HepG2 (cell line): ENCODE measurements at regions not wholly inside any gene's neighbourhood (a gene's known extent, or its start where the extent isn't known, plus 50 kb on each side); places are given as distances from the start of the nearest gene placed in this dataset.

Source experiments
- ATAC-seq: fragments of 200-7000 bp; cut with Tn5 transposase; 3 replicates; pipeline ENCODE4 v1.9.1; 2020; ENCODE audit warnings: mild to moderate bottlenecking, moderate library complexity
- BruUV-seq: library from RNA; stranded (reverse); fragments of 400-500 nt; replicated peaks from 2 replicates; lab custom pipeline; 2021; lab: Mats Ljungman, UMichigan
- CTCF ChIA-PET: fragments of 300-600 bp; formaldehyde crosslinking; extraction: SDS; loops from one replicate; lab custom pipeline; 2021; ENCODE audit warnings: low total read pairs, inconsistent platforms, low intra/inter-chr PET ratio; lab: Yijun Ruan, JAX
- POLR2A ChIA-PET: fragments of 350-600 bp; sonication (Branson Sonifier 250); formaldehyde crosslinking; loops from one replicate; lab custom pipeline; 2020; ENCODE audit warnings: antibody characterized with exemption, inconsistent platforms; lab: Yijun Ruan, JAX
- DNase-seq: peaks from one replicate; pipeline ENCODE4 v3.0.0-alpha.2; 2015; ENCODE audit warnings: low spot score
- FAIRE-seq: peaks from 3 replicates; lab custom pipeline; 2011; peaks lifted over from hg19 to GRCh38; lab: Jason Lieb, UNC
- H2AFZ ChIP-seq: one replicate; pipeline ENCODE4 v1.6.1; 2011; ENCODE audit warnings: low read length, inconsistent platforms
- H3K27ac ChIP-seq: fragments of 300-600 bp; 3 replicates; pipeline ENCODE4 v1.8.0; 2011; ENCODE audit warnings: mixed run types, mild to moderate bottlenecking, mixed read lengths, low read length, inconsistent platforms; ENCODE audit not compliant: insufficient read depth; ENCODE audit errors: extremely low read length
- H3K27me3 ChIP-seq, 2 experiments: fragments of 200-600 bp in 1 of 2; 2 replicates in 1 of 2; 3 replicates in 1 of 2; pipeline versions ENCODE4 v1.6.0 to v1.8.0; 2011; ENCODE audit warnings: low read length in 2 of 2, mild to moderate bottlenecking in 2 of 2, moderate library complexity in 2 of 2, inconsistent platforms in 1 of 2; ENCODE audit not compliant: insufficient read depth in 2 of 2, control insufficient read depth in 1 of 2
- H3K36me3 ChIP-seq, 2 experiments: fragments of 200-600 bp in 1 of 2; replicated peaks in 1 of 2; 2 replicates in 1 of 2; 3 replicates in 1 of 2; pipeline versions ENCODE4 v1.5.1 to v1.8.0; 2011; ENCODE audit warnings: low read length in 2 of 2, inconsistent platforms in 1 of 2; ENCODE audit not compliant: insufficient read depth in 2 of 2, control insufficient read depth in 1 of 2
- H3K4me1 ChIP-seq: 2 replicates; pipeline ENCODE4 v1.5.1; 2012; ENCODE audit warnings: low read length, inconsistent platforms; ENCODE audit not compliant: insufficient read depth
- H3K4me2 ChIP-seq: 2 replicates; pipeline ENCODE4 v1.6.0; 2011; ENCODE audit warnings: low read depth, low read length, inconsistent platforms
- H3K4me3 ChIP-seq, 3 experiments: fragments of 200-600 bp in 1 of 3; sonication (generic), shearing (Covaris generic) in 1 of 3; replicated peaks in 1 of 3; 2 replicates each; pipeline ENCODE4 v1.5.1; 2011 to 2016; ENCODE audit warnings: low read length in 3 of 3, inconsistent platforms in 2 of 3, low read depth in 2 of 3, mild to moderate bottlenecking in 2 of 3, control low read depth in 1 of 3, mixed read lengths in 1 of 3; ENCODE audit not compliant: insufficient read depth in 1 of 3
- H3K79me2 ChIP-seq: one replicate; pipeline ENCODE4 v1.6.1; 2011; ENCODE audit warnings: low read length, inconsistent platforms; ENCODE audit not compliant: insufficient read depth
- H3K9ac ChIP-seq: 2 replicates; pipeline ENCODE4 v1.6.0; 2011; ENCODE audit warnings: mild to moderate bottlenecking, low read depth, low read length, inconsistent platforms; ENCODE audit not compliant: insufficient read depth
- H3K9me3 ChIP-seq: 2 replicates; pipeline ENCODE4 v1.5.1; 2012; ENCODE audit warnings: mild to moderate bottlenecking, low read length
- H4K20me1 ChIP-seq: 2 replicates; pipeline ENCODE4 v1.6.0; 2011; ENCODE audit warnings: inconsistent platforms, mild to moderate bottlenecking, low read length, moderate library complexity; ENCODE audit not compliant: insufficient read depth
- CEBPG ChIP-seq: IDR thresholded peaks from 2 replicates; pipeline ENCODE4 v1.6.1; 2016
- GATAD1 ChIP-seq: IDR thresholded peaks from 2 replicates; pipeline ENCODE4 v1.6.1; 2016; ENCODE audit warnings: missing genetic modification reagents, missing compliant biosample characterization
- GLMP ChIP-seq: sonication (generic); formaldehyde crosslinking; IDR thresholded peaks from 2 replicates; pipeline ENCODE4 v1.9.0; 2021; ENCODE audit warnings: missing genetic modification reagents, mild to moderate bottlenecking, borderline replicate concordance
- MLLT10 ChIP-seq: sonication (generic); formaldehyde crosslinking; IDR thresholded peaks from 2 replicates; pipeline ENCODE4 v1.4.0; 2020; ENCODE audit warnings: missing genetic modification reagents
- NCOA2 ChIP-seq: sonication (generic); formaldehyde crosslinking; IDR thresholded peaks from 2 replicates; pipeline ENCODE4 v1.8.0; 2022; ENCODE audit warnings: inconsistent platforms
- PRMT3 ChIP-seq: sonication (generic); formaldehyde crosslinking; IDR thresholded peaks from 2 replicates; pipeline ENCODE4 v1.8.1; 2022; ENCODE audit warnings: low read depth, mild to moderate bottlenecking, moderate library complexity, missing genetic modification reagents, borderline replicate concordance
- ZNF280B ChIP-seq: sonication (generic); formaldehyde crosslinking; IDR thresholded peaks from 2 replicates; pipeline ENCODE4 v1.5.0; 2020; ENCODE audit warnings: missing genetic modification reagents, mild to moderate bottlenecking, borderline replicate concordance
- ZNF800 ChIP-seq: sonication (generic); formaldehyde crosslinking; IDR thresholded peaks from 2 replicates; pipeline ENCODE4 v1.4.0; 2020; ENCODE audit warnings: missing genetic modification reagents
- ZUFSP ChIP-seq: sonication (generic); formaldehyde crosslinking; IDR thresholded peaks from 2 replicates; pipeline ENCODE4 v1.9.0; 2021; ENCODE audit warnings: missing genetic modification reagents, mild to moderate bottlenecking, borderline replicate concordance
- WGBS: methylation state at CpG from one replicate; pipeline ENCODE4 v1.1.6; 2017; ENCODE audit warnings: low lambda C conversion rate; 5-methylcytosine and 5-hydroxymethylcytosine counted together
- in situ Hi-C: cut with HindIII; loops from 2 replicates; pipeline ENCODE4 v1.10.0; 2017; ENCODE audit warnings: low pct_unique_long_range_greater_than_20kb; ENCODE audit not compliant: extremely low pct_ligation_motif_present
- intact Hi-C: fragments of 100-400 bp; cut with micrococcal nuclease; formaldehyde crosslinking; loops from one replicate; pipeline ENCODE4 v1.10.0; 2022; ENCODE audit not compliant: unreplicated experiment

- WGBS = 0% methylated on average over 2 of the region's 2 CpGs
- ChIA-PET CTCF (no interaction called here), POLR2A (no interaction called here)
- TF ChIP-seq PRMT3 (CRISPR knock-in tag) (no peak), GATAD1 (CRISPR knock-in tag) (no peak), ZNF800 (CRISPR knock-in tag) (no peak), NCOA2 (CRISPR knock-in tag) (no peak), ZNF280B (CRISPR knock-in tag) (no peak), CEBPG (CRISPR knock-in tag) (no peak), MLLT10 (no peak), GLMP (CRISPR knock-in tag) (no peak), ZUFSP (CRISPR knock-in tag) (no peak)
- no peak overlapping the region for H3K9ac ChIP-seq
- no peak overlapping the region for H2AFZ ChIP-seq
- in situ Hi-C loops (no loop called here), intact Hi-C loops (no loop called here)
- H3K4me1 ChIP-seq = no peaks in the 10 kb centered on the region
- ATAC-seq (no peak), DNase-seq (no peak), FAIRE-seq (no peak)
- no peak overlapping the region for H3K4me2 ChIP-seq
- H3K27ac ChIP-seq = no peak overlapping the region
- no peak overlapping the region for H3K4me3 ChIP-seq
- H3K36me3 ChIP-seq = no peaks in the 10 kb centered on the region
- no peaks in the 10 kb centered on the region for H3K9me3 ChIP-seq
- BruUV-seq = no TSS peak
- H4K20me1 ChIP-seq = no peaks in the 10 kb centered on the region
- no peaks in the 10 kb centered on the region for H3K27me3 ChIP-seq
- no peaks in the 10 kb centered on the region for H3K79me2 ChIP-seq
Measured at GRCh38 chr1:98203466-98203865, 282.6 kb upstream of the DPYD start.
